ENCODE measurements at regions not wholly inside any gene's neighbourhood (a gene's known extent, or its start where the extent isn't known, plus 50 kb on each side); places are given as distances from the start of the nearest gene placed in this dataset.
A peak's percentile ranks its signal among the peaks of the same experiment; 100 is the strongest.
"Not testable (repeated sequence)": the region's sequence is repeated elsewhere in the genome, so short reads cannot be mapped to it uniquely, and the experiment has no call there.

DNA sequence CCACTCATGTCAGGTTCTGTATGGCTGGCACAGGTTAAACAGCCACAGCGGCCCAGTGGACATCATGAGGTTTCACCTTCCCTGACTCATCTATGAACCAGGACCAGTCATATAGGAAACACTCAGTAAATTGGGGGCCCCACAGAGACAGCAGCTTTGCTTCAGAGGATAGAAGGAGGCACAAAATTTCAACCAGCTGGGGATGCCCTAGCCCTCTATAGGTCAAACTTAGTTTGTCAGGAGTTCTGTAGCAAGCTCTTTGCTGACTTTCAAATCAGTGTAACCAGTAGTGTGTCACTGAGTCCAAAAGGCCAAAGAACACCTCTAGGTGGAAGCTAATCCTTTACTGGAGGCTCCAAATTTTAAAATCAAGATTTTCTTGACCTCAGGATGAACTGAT is 4157.8 kb upstream of the TPTE start:
- H3K4me3 ChIP-seq (replicated peaks in 1 of 2; ENCODE audit: low read depth in 1 of 2, low read length in 2 of 2); H3K4me1 ChIP-seq (ENCODE audit: control insufficient read depth in 1 of 2, insufficient read depth in 2 of 2, low read length in 2 of 2); H3K9me3 ChIP-seq (ENCODE audit: control insufficient read depth in 1 of 2, insufficient read depth in 1 of 2, low read depth in 1 of 2, low read length in 2 of 2); BruUV-seq (replicated peaks); intact Hi-C loops (cut with micrococcal nuclease); H3K9me2 ChIP-seq (ENCODE audit: insufficient read depth); H2AFZ ChIP-seq (ENCODE audit: low read depth, low read length, poor library complexity, severe bottlenecking); POLR2A ChIA-PET; H3K4me2 ChIP-seq (ENCODE audit: low read length); DNase-seq (ENCODE audit: low read depth, low spot score); RAD21 ChIA-PET (ENCODE audit: low non-redundant PET in 1 of 2, low total read pairs in 2 of 2, uncharacterized antibody in 2 of 2, unreplicated experiment in 2 of 2); H3K27me3 ChIP-seq (ENCODE audit: insufficient read depth, low read length); H3K36me3 ChIP-seq (ENCODE audit: control insufficient read depth in 1 of 2, insufficient read depth in 2 of 2, low read length in 2 of 2); H3K27ac ChIP-seq (ENCODE audit: low read depth, low read length); H3K9ac ChIP-seq (ENCODE audit: low read length); H4K20me1 ChIP-seq (ENCODE audit: insufficient read depth); ATAC-seq; H3K79me2 ChIP-seq (ENCODE audit: insufficient read depth, low read length): not testable (repeated sequence)
- CTCF ChIA-PET = interaction anchor here (3.3 to 3.4 kb wide), 2 partner anchors 8 to 10 kb away, joined by 12 to 17 read pairs; no protein-coding TSS in a partner anchor

DNA sequence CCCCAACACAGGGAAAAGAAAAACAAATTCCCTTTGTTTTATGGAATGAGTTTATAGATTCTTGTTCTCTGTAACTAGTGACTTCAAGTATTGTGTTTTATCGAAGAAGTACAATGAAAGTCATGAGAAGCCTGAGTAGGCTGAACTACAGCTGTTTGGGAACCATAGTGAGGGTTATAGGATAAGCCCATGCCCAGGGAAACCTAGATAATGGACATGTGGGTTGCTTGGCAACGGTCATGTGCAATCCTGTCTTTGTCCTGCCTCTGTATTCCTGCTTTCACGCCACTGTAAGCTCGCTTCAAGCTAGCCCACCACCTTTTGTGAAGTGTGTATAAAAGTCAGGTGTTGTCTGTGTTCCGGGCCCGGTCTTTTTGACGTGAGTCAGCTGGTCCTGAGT is 4152.6 kb upstream of the TPTE start:
- H3K4me2 ChIP-seq (ENCODE audit: low read length) = peak overlapping the region; percentile 65

GRCh38 chr21:6373253-6373652 is 4148.1 kb upstream of the TPTE start:
- H3K9me2 ChIP-seq (ENCODE audit: insufficient read depth); H3K9ac ChIP-seq (ENCODE audit: low read length); intact Hi-C loops (cut with micrococcal nuclease); RAD21 ChIA-PET (ENCODE audit: low non-redundant PET in 1 of 2, low total read pairs in 2 of 2, uncharacterized antibody in 2 of 2, unreplicated experiment in 2 of 2); H3K27me3 ChIP-seq (ENCODE audit: insufficient read depth, low read length); BruUV-seq (replicated peaks); H3K36me3 ChIP-seq (ENCODE audit: control insufficient read depth in 1 of 2, insufficient read depth in 2 of 2, low read length in 2 of 2); H3K9me3 ChIP-seq (ENCODE audit: control insufficient read depth in 1 of 2, insufficient read depth in 1 of 2, low read depth in 1 of 2, low read length in 2 of 2); H2AFZ ChIP-seq (ENCODE audit: low read depth, low read length, poor library complexity, severe bottlenecking); POLR2A ChIA-PET; ATAC-seq; H3K4me1 ChIP-seq (ENCODE audit: control insufficient read depth in 1 of 2, insufficient read depth in 2 of 2, low read length in 2 of 2); H3K4me3 ChIP-seq (replicated peaks in 1 of 2; ENCODE audit: low read depth in 1 of 2, low read length in 2 of 2); H3K79me2 ChIP-seq (ENCODE audit: insufficient read depth, low read length); DNase-seq (ENCODE audit: low read depth, low spot score); H3K27ac ChIP-seq (ENCODE audit: low read depth, low read length); H4K20me1 ChIP-seq (ENCODE audit: insufficient read depth): not testable (repeated sequence)
- CTCF ChIA-PET = interaction anchor here (1.2 to 1.8 kb wide), 2 partner anchors 8 to 10 kb away, joined by 3 to 17 read pairs; no protein-coding TSS in a partner anchor
- H3K4me2 ChIP-seq (ENCODE audit: low read length) = 0 out of 2 replicates have a peak overlapping the region, but pooled peaks have one; percentile 27

More for the DNA sequence above, 4152.6 kb upstream of the TPTE start:
- peak overlapping the region; percentile 26 to 48 for H3K4me3 ChIP-seq (replicated peaks in 1 of 2; ENCODE audit: low read depth in 1 of 2, low read length in 2 of 2)
- H3K9me2 ChIP-seq (ENCODE audit: insufficient read depth); POLR2A ChIA-PET; ATAC-seq; H3K4me1 ChIP-seq (ENCODE audit: control insufficient read depth in 1 of 2, insufficient read depth in 2 of 2, low read length in 2 of 2); H3K9me3 ChIP-seq (ENCODE audit: control insufficient read depth in 1 of 2, insufficient read depth in 1 of 2, low read depth in 1 of 2, low read length in 2 of 2); H4K20me1 ChIP-seq (ENCODE audit: insufficient read depth); H3K36me3 ChIP-seq (ENCODE audit: control insufficient read depth in 1 of 2, insufficient read depth in 2 of 2, low read length in 2 of 2); intact Hi-C loops (cut with micrococcal nuclease); RAD21 ChIA-PET (ENCODE audit: low non-redundant PET in 1 of 2, low total read pairs in 2 of 2, uncharacterized antibody in 2 of 2, unreplicated experiment in 2 of 2); CTCF ChIA-PET; H2AFZ ChIP-seq (ENCODE audit: low read depth, low read length, poor library complexity, severe bottlenecking); H3K79me2 ChIP-seq (ENCODE audit: insufficient read depth, low read length); H3K27me3 ChIP-seq (ENCODE audit: insufficient read depth, low read length); DNase-seq (ENCODE audit: low read depth, low spot score): not testable (repeated sequence)
- H3K27ac ChIP-seq (ENCODE audit: low read depth, low read length) = peak overlapping the region; percentile 50; the same call in 1 of the 2 replicates
- BruUV-seq (replicated peaks) = TSS peak; percentile 95
- peak overlapping the region; percentile 50 for H3K9ac ChIP-seq (ENCODE audit: low read length)
